SHP77 treated with DMSO at 0.1 percent for 48 hours (cell line): ENCODE measurements at regions not wholly inside any gene's neighbourhood (a gene's known extent, or its start where the extent isn't known, plus 50 kb on each side); places are given as distances from the start of the nearest gene placed in this dataset.
"Not testable (repeated sequence)": the region's sequence is repeated elsewhere in the genome, so short reads cannot be mapped to it uniquely, and the experiment has no call there.

Source experiments
- DNase-seq: peaks from one replicate; lab custom pipeline; 2025; lab: John Stamatoyannopoulos, UW

- DNase-seq = no peak
These were observed 304.6 kb upstream of the CDH11 start for GRCh38 chr16:65426484-65426883.

DNA sequence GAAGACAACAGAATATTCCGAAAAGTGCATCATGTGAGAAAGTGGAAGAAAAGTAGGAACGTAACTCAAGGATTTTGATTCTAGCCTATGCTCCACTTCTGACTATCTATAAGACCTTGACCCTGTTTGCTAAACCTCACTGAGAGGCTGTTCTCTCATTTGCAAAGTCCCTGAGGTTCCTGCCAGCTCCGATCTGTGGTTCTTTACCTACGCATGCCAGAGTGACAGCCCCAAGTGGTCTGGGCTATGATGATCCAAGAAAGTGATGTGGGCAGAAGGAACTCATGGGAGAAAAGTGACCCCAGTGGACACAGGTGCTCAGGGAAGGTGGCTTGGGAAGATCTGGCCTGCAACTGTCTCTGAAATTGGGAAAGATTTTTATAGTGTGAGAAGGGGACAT lies 301.1 kb upstream of the CDH11 start:
- no peak for DNase-seq

DNA sequence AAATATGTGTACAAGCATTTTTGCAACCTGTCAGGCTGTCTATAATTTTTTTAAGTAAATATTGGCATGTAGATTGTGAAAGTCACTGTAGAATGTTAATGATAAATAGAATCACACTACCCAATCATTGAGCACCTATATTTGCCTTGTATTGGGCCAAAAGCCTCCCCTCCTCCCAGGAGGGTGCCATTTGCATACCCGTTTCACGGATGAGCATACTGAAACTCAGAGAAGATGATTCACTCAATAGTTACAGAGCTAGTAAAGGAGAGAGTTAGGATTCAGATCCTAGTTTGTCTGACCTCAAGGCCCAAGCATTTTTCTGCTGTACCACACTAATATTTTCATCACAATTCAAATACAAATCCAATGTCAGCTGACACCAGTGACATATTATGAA lies 299.7 kb upstream of the CDH11 start:
- no peak for DNase-seq

DNA sequence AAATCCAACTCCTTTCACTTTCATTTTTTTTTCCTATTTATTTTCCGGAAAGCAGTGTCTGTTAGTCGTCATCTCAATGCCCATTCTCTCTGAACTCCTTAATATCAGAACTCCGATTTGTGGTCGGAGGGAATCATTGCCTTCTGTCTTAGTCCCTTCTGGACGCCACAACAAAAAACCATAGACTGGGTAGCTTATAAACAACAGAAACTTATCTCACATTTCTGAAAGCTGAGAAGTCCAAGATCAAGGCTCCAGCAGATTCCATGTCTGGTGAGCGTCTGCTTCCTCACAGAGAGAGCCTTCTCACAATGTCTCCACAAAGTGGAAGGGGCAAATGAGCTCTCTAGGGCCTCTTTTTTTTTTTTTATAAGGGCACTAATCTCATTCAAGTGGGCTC lies 296.6 kb upstream of the CDH11 start:
- DNase-seq = no peak

DNA sequence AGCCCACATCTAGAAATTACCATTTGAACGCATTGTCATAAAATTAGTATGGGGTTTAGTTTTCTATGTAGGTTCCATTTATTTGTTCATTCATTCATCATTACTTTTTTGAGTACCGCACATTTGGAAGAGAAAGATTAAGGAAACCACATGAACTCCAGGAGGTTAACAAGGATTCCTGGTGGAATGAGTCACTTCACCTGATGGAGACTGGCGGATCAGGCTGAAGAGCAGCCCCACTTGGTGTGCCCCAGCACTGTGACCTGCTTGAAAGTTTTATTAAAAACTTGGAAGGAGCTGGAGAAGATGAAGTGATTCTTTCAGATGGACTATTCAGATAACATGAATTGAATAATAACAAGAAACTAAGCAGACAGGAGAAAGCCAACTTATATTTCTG lies 293.6 kb upstream of the CDH11 start:
- no peak for DNase-seq

DNA sequence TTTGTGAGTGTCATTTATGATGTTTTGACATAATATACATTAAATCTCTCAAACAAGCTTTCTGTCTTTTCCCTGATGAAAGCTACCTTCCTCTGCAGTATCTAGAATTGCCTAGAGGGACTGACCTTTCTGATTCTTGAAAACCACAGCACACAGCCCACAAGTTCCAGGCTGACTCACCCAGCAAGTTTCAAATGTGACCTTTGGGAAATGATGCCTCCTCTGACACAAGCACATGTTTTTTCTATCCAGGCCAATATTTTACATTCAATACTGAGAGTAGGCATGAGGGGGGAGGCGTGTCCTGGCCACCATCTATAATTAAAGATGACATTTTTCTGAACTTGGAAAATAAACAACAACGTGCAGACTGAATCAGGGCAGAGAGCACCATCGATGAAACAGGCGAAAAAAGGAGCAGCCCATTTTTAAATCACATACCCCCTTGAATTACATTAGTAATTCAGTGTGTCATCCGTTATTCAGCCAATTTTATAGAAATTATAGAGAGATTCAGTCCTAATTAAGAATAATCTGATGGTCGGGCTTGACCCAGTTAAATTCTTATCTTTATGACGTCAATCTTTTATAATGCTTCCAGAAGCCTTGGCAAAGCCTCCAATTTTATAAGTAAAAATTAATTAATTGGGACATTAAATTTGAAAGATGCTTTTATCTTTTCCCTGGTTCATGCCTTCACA lies 292.6 kb upstream of the CDH11 start:
- no peak for DNase-seq

- DNase-seq = no peak
These were observed 292.0 kb upstream of the CDH11 start for GRCh38 chr16:65413861-65414260.

- DNase-seq = no peak
These were observed 288.9 kb upstream of the CDH11 start for GRCh38 chr16:65410801-65411200.

GRCh38 chr16:65409510-65409909 lies 287.6 kb upstream of the CDH11 start:
- DNase-seq = no peak

- no peak for DNase-seq
These were observed 285.1 kb upstream of the CDH11 start for GRCh38 chr16:65406933-65407332.

DNA sequence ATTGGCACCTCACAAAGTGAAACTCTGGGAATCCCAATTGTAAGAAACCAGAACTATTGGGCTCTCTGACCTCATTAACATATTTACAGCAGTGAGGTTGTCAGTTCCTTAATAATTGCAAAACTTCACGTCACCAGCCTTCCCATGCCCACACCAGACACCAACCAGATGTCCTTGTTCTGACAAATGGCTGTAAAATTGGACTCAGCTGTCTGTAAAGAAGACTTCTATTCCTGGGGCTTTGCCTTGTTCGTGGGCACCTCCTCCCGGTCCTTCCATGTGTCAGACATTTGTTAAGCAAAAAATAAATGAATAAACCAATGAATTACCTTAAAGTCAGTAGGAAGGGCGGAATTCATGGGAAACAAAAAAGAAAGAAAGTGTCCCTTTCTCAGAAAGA lies 284.3 kb upstream of the CDH11 start:
- DNase-seq = no peak

DNA sequence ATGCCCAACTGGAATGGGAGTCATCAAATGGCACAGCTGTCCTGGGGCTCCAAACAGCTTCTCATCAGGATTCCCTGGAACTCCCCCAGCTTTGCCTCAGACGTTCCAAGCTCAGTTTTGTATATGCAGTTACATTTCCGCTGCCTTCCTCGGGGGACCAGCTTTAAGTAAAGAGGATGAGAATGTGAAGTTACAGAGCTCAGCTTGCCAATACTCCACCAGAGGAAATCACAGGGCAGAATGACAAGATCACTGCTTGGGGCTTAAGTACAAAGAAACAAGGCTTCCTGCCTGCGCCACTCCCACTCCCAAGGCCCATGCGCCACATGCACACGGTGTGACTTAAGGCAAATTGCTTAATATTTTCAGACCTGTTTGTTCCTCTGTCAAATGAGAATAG lies 272.4 kb upstream of the CDH11 start:
- no peak for DNase-seq

DNA sequence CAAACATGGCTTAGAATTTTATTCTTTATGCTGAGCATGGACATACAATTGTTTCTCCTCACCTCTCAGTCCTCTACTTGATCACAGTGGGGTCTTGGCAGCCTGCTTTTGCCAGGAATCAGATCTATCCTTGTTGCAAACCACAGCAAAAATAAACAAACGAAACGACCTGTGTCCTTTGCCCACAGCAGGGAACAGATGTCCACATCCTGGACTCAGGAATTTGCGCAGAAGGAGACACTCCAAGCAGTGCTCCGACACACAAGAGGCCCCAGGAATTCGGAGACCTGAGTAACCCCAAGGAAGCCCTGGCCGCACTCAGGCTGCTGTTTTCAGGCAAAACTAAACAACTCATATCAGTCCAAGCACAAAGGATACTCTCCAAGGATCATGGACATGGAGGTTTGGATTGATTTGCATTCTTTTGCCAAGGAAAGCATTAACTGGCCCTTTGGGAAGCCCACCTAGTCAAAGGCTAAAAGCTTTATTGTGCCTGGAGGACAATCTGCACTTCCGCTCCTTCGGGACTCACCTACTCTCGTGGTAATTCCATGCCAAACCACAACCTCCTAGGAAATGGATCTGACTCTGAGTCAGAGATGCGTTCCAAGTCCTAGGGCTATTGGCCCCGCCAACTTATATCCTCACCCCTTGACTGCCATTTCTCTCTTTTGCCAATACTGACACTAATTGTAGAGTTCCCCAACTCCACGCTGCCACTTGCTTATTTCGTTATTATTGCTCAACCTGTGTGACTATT lies 271.1 kb upstream of the CDH11 start:
- DNase-seq = no peak

DNA sequence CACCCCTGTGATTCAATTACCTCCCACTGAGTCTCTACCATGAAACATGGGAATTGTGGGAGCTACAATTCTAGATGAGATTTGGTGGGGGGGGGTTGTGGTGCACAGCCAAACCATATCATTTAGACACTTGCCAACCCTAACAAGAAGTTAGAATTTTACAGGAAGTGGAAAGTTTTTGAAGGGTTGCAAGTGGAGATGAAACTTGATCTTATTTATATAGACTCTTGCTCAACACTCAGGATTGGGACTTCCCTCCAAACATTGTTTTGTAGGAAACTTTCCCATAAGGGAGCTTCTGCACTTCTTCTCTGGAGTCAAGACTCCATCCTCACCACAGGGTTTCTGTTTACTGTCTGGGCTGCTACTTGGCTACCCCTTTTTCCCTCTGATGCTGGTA lies 266.7 kb upstream of the CDH11 start:
- no peak for DNase-seq

DNA sequence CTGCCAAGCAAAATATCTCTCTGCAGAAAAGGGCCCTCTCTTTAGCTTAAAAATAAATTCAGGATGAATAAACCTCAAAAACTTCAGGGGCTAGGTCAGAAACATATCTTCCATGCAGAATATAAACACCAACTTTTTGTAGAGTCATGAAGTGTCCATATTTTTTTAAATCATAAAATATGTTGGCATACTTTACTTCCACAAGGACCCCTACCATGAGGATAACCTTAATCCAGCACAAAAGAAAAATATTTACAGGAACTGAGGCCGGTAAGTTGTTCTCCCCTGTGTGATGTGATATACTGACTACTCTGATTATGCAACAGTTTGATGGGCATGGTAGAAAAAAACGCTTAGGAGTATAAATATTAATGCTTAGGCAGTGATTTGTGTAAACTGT lies 264.8 kb upstream of the CDH11 start:
- DNase-seq = no peak

DNA sequence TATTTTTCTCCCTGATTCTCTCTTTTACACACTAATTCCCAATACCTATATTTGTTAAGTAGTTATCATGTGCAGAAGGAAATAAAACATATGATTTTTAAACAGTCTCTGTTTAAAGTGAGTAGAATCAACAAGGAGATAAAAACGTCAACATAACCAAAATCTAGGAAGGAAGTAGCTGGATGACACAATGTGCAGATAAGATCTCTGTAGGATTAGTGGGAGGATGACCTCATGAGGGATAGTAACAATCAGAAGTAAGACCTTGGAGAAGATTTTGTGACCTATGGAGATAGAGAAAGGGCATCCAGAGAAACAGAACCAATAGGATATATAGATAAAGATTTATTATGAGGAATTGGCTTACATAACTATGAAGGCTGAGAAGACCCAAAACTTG lies 262.6 kb upstream of the CDH11 start:
- DNase-seq = no peak

- DNase-seq = no peak
These were observed 255.3 kb upstream of the CDH11 start for GRCh38 chr16:65377195-65377594.

DNA sequence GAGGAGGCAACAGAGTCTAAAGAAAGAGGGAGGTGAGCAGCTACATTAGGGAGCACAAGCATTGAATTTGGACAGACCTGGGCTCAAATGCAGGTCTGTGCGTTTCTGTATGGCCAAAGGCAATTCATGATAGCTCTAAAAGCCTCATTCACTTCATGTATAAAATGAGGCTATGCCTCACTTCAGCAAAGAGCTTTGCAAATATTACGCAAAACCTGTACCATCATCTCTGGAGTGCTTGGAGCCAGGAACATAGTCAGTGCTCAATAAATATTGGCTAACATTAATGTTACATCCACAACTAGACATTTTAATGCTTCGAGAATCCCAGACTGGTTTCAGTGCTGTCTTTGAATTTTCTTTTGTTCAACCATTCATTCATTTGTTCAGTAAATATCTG lies 254.7 kb upstream of the CDH11 start:
- DNase-seq = no peak

GRCh38 chr16:65375651-65376050 lies 253.8 kb upstream of the CDH11 start:
- DNase-seq = no peak

- DNase-seq = no peak
These were observed 251.2 kb upstream of the CDH11 start for GRCh38 chr16:65373097-65373496.

GRCh38 chr16:65372171-65372570 lies 250.3 kb upstream of the CDH11 start:
- DNase-seq = no peak

GRCh38 chr16:65365732-65366715 lies 244.2 kb upstream of the CDH11 start:
- no peak for DNase-seq

DNA sequence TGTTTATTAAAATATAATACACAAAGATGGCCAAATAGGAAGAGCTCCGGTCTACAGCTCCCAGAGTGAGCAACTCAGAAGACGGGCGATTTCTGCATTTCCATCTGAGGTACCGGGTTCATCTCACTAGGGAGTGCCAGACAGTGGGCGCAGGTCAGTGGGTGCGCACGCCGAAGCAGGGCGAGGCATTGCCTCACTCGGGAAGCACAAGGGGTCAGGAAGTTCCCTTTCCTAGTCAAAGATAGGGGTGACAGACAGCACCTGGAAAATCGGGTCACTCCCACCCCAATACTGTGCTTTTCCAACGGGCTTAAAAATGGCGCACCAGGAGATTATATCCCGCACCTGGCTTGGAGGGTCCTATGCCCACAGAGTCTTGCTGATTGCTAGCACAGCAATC lies 234.9 kb upstream of the CDH11 start:
- DNase-seq = not testable (repeated sequence)
